WERI-Rb-1 (cell line): ENCODE measurements at regions not wholly inside any gene's neighbourhood (a gene's known extent, or its start where the extent isn't known, plus 50 kb on each side); places are given as distances from the start of the nearest gene placed in this dataset.

ENCODE experiments used
- DNase-seq: peaks from one replicate; pipeline ENCODE4 v3.0.0-alpha.2; 2020
- H3K27ac ChIP-seq: fragments of 250-450 bp; sonication (Bioruptor Pico); 2 replicates; pipeline ENCODE4 v1.5.1; 2020; ENCODE audit warnings: mild to moderate bottlenecking, moderate library complexity
- H3K27me3 ChIP-seq: fragments of 250-450 bp; sonication (Bioruptor Pico); 2 replicates; pipeline ENCODE4 v1.5.1; 2021; ENCODE audit warnings: mild to moderate bottlenecking, low read depth, moderate library complexity; ENCODE audit not compliant: insufficient read depth, severe bottlenecking
- H3K36me3 ChIP-seq: fragments of 250-450 bp; sonication (Bioruptor Pico); 2 replicates; pipeline ENCODE4 v1.5.1; 2020; ENCODE audit warnings: mild to moderate bottlenecking, moderate library complexity
- H3K4me3 ChIP-seq: 2 replicates; pipeline ENCODE4 v1.5.1; 2011; ENCODE audit warnings: low read depth, mild to moderate bottlenecking, control low read depth, low read length
- H3K9me3 ChIP-seq: fragments of 250-450 bp; sonication (Bioruptor Pico); 2 replicates; pipeline ENCODE4 v1.5.1; 2021; ENCODE audit warnings: mild to moderate bottlenecking, moderate library complexity; ENCODE audit not compliant: severe bottlenecking
- CTCF ChIP-seq: IDR thresholded peaks from 2 replicates; pipeline ENCODE4 v1.5.1; 2011; ENCODE audit warnings: low read depth, mild to moderate bottlenecking, control low read depth, inconsistent platforms, low read length

- no peaks in the 10 kb centered on the region for H3K27me3 ChIP-seq
- no peak overlapping the region for H3K4me3 ChIP-seq
- H3K36me3 ChIP-seq, result no peaks in the 10 kb centered on the region
- no peak for DNase-seq
- H3K27ac ChIP-seq, result no peak overlapping the region
- no peak for TF ChIP-seq CTCF
- H3K9me3 ChIP-seq, result no peaks in the 10 kb centered on the region
Observed at GRCh38 chr5:54821445-54822323, 163.7 kb downstream of the ESM1 start.

DNA sequence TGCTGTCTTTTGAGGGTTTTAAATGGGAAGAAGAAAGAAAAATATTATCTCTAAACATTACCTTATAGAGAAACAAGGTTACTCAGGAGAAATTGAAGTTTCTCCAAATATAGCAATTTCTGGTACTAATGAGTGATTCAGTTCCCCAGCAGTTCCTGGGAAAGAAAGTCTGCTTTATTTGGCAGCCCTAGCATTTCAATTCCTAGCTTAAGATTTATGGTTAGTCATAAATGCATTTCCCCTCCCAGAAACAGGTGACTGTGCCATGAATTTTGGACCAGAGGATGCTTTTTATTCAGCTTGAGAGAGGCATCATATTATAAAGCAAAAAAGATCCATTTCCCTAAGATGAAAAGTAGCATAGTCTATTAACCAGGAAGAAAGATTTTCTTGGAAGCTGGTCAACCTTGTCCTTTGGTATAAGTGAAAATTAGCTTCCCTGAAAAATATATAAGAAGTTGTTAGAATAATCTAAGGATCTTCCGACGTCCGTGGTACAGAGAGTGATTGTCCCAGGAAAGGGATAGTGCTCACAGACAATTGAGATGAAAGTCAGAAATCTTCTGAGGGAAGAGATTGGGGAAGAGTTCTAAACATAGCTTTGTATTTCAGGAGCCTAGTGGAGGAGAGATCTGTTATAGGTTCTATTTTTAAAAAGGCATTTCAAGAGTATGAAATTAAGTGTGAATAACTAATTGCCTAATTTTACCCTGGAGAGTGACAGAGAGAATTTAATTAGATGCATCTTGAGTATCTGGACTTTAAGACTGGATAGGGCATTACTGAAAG lies 164.9 kb downstream of the ESM1 start:
- no peak for DNase-seq
- no peak overlapping the region for H3K27ac ChIP-seq
- no peak for TF ChIP-seq CTCF

DNA sequence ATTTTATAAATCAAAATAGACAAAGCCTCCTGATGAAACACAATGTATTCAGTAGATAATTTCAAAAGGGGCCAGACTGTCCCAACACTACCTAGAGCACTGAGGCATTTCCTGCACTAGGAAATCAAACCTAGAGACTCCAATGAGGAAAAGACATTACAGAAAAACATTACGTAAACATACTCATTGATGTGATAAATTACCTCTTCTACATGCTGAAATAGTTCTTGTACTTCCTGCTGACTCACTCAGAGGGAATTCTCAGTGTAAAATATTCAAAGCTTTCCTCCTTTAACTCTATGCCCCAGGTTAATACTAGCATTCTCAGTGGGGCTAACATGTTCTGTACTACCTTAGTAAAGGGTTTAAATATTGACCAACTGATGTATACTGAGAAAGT lies 178.0 kb downstream of the ESM1 start:
- no peak for DNase-seq
- H3K27ac ChIP-seq, result no peak overlapping the region
- no peak for TF ChIP-seq CTCF
- no peaks in the 10 kb centered on the region for H3K27me3 ChIP-seq
- no peaks in the 10 kb centered on the region for H3K36me3 ChIP-seq
- no peak overlapping the region for H3K4me3 ChIP-seq
- peaks cover 7% of the 10 kb centered on the region for H3K9me3 ChIP-seq

More for the DNA sequence above, 164.9 kb downstream of the ESM1 start:
- H3K9me3 ChIP-seq, result no peaks in the 10 kb centered on the region
- no peak overlapping the region for H3K4me3 ChIP-seq
- no peaks in the 10 kb centered on the region for H3K36me3 ChIP-seq
- H3K27me3 ChIP-seq, result no peaks in the 10 kb centered on the region

DNA sequence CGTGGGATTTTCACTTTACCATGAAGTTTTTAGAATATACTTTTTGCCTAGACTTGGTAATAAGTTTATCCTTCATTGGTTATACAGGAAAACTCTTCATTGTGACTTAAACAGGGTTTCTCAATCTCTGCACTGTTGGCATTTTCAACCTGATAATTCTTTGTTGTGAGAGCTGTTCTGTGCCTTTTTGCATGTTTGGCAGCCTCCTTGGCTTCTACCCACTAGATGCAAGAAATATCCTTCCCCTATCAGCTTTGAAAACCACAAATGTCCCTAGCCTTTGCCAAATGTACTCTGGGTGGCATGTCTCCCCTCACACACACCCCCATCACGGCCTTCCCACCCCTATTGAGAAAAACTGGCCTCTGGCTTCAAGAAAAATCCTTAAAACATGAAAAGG lies 180.9 kb downstream of the ESM1 start:
- H3K36me3 ChIP-seq, result no peaks in the 10 kb centered on the region
- H3K9me3 ChIP-seq, result no peaks in the 10 kb centered on the region
- no peak for TF ChIP-seq CTCF
- no peak overlapping the region for H3K27ac ChIP-seq
- no peaks in the 10 kb centered on the region for H3K27me3 ChIP-seq
- H3K4me3 ChIP-seq, result no peak overlapping the region
- DNase-seq, result no peak

GRCh38 chr5:54804086-54804485 lies 181.3 kb downstream of the ESM1 start:
- H3K4me3 ChIP-seq, result no peak overlapping the region
- H3K36me3 ChIP-seq, result no peaks in the 10 kb centered on the region
- no peak for DNase-seq
- no peaks in the 10 kb centered on the region for H3K27me3 ChIP-seq
- TF ChIP-seq CTCF, result no peak
- no peaks in the 10 kb centered on the region for H3K9me3 ChIP-seq
- H3K27ac ChIP-seq, result no peak overlapping the region
